ENCODE measurements at regions not wholly inside any gene's neighbourhood (a gene's known extent, or its start where the extent isn't known, plus 50 kb on each side); places are given as distances from the start of the nearest gene placed in this dataset.

GRCh38 chr10:6924166-6924565 is 344.1 kb upstream of the PRKCQ start:
- Mint-ChIP-seq H3K4me3 (no peak overlapping the region), H3K27ac (no peak overlapping the region), H3K9me3 (no peaks in the 10 kb centered on the region), H3K27me3 (ENCODE audit: insufficient read depth, low read depth, poor library complexity) (peaks cover 7% of the 10 kb centered on the region), H3K36me3 (ENCODE audit: low read depth) (no peaks in the 10 kb centered on the region), H3K4me1 (peaks cover 13% of the 10 kb centered on the region)
- H3K4me2 ChIP-seq, result no peak overlapping the region
- no peaks in the 10 kb centered on the region for H4K20me1 ChIP-seq (replicated peaks; ENCODE audit: insufficient read depth)
- ATAC-seq (no peak), DNase-seq (ENCODE audit: low spot score) (no peak)
- no peak overlapping the region for H3K27ac ChIP-seq (ENCODE audit: low read depth)
- no peaks in the 10 kb centered on the region; the same call in 1 of the 2 replicates for H3K9me2 ChIP-seq (ENCODE audit: insufficient read depth)
- H3K4me3 ChIP-seq, result no peak overlapping the region
- no peaks in the 10 kb centered on the region for H3K79me2 ChIP-seq (replicated peaks; ENCODE audit: insufficient read depth)
- H2AFZ ChIP-seq, result no peak overlapping the region
- H3K4me1 ChIP-seq (ENCODE audit: insufficient read depth), result peaks cover 18% of the 10 kb centered on the region
- TF ChIP-seq EZH2phosphoT487 (IDR thresholded peaks at IDR 0.05; ENCODE audit: unreplicated experiment), result no peak
- TF ChIP-seq POLR2AphosphoS5 (IDR thresholded peaks at IDR 0.05; ENCODE audit: low read depth), result no peak
- no peak for TF ChIP-seq REST (IDR thresholded peaks at IDR 0.05; ENCODE audit: unreplicated experiment)
- TF ChIP-seq EZH2 (IDR thresholded peaks at IDR 0.05; ENCODE audit: low read depth, unreplicated experiment), result no peak
- no peak for TF ChIP-seq ETS1 (IDR thresholded peaks at IDR 0.05)
- TF ChIP-seq CREB1 (CRISPR knock-in tag; IDR thresholded peaks at IDR 0.05; ENCODE audit: low read depth), result no peak
- TF ChIP-seq NANOG (IDR thresholded peaks at IDR 0.05; ENCODE audit: borderline replicate concordance), result no peak
- TF ChIP-seq ZNF462 (CRISPR knock-in tag; IDR thresholded peaks at IDR 0.05), result no peak
- TF ChIP-seq CTCF (conservative IDR thresholded peaks at IDR 0.05; ENCODE audit: low read depth in 2 of 2), result no peak
- TF ChIP-seq JUNB (IDR thresholded peaks at IDR 0.05; ENCODE audit: unreplicated experiment), result no peak
- no peak for TF ChIP-seq ZNF331 (CRISPR knock-in tag; IDR thresholded peaks at IDR 0.05; ENCODE audit: low read depth)
- TF ChIP-seq ZNF114 (CRISPR knock-in tag; IDR thresholded peaks at IDR 0.05), result no peak
- TF ChIP-seq STAT1 (IDR thresholded peaks at IDR 0.05; ENCODE audit: unreplicated experiment), result no peak
- H3F3A ChIP-seq (replicated peaks; ENCODE audit: low read depth), result no peaks in the 10 kb centered on the region
- no peaks in the 10 kb centered on the region for H3K27me3 ChIP-seq (ENCODE audit: insufficient read depth)
- no peaks in the 10 kb centered on the region for H3K36me3 ChIP-seq (ENCODE audit: insufficient read depth)
